Right atrium auricular region (tissue), 2 donors: ENCODE measurements at regions not wholly inside any gene's neighbourhood (a gene's known extent, or its start where the extent isn't known, plus 50 kb on each side); places are given as distances from the start of the nearest gene placed in this dataset.

ENCODE experiments used
- DNase-seq: peaks from one replicate; pipeline ENCODE4 v3.0.0-alpha.2; 2019; ENCODE audit warnings: low spot score
- H3K27ac ChIP-seq, 2 donors: fragments of 200-600 bp; sonication (generic); 1 replicate in 1 of 2; 2 replicates in 1 of 2; pipeline ENCODE4 v1.5.1; 2016 to 2019
- H3K27me3 ChIP-seq, 2 donors: fragments of 200-600 bp; sonication (generic); one replicate each; pipeline versions ENCODE4 v1.5.1 to v1.6.0; 2017 to 2019
- H3K36me3 ChIP-seq: fragments of 200-600 bp; sonication (generic); one replicate; pipeline ENCODE4 v1.5.1; 2016
- H3K4me1 ChIP-seq, 2 donors: fragments of 200-600 bp; sonication (generic); one replicate each; pipeline versions ENCODE4 v1.5.1 to v1.6.0; 2017 to 2019
- H3K4me3 ChIP-seq, 2 donors: fragments of 200-600 bp; sonication (generic); 1 replicate in 1 of 2; 2 replicates in 1 of 2; pipeline ENCODE4 v1.5.1; 2017 to 2019; ENCODE audit warnings: mild to moderate bottlenecking in 1 of 2, moderate library complexity in 1 of 2
- H3K9me3 ChIP-seq, 2 donors: fragments of 200-600 bp; sonication (generic); one replicate each; pipeline ENCODE4 v1.5.1; 2019
- CTCF ChIP-seq, 2 donors: fragments of 200-600 bp; sonication (generic); IDR thresholded peaks; one replicate each; pipeline ENCODE4 v1.5.1; 2019; ENCODE audit warnings: antibody characterized with exemption in 2 of 2

GRCh38 chr2:239496700-239497099, 95.9 kb upstream of the HDAC4 start:
- Histone ChIP-seq H3K4me3 (no peak overlapping the region), H3K27ac (no peak overlapping the region), H3K36me3 (no peaks in the 10 kb centered on the region), H3K4me1 (peaks cover 0 to 14% of the 10 kb centered on the region in 2 donors), H3K27me3 (no peaks in the 10 kb centered on the region), H3K9me3 (no peaks in the 10 kb centered on the region)
- TF ChIP-seq CTCF (IDR thresholded peaks at IDR 0.05), result no peak
- no peak for DNase-seq

- H3K9me3 ChIP-seq, result no peaks in the 10 kb centered on the region
- no peaks in the 10 kb centered on the region for H3K27me3 ChIP-seq
- peaks cover 0 to 14% of the 10 kb centered on the region in 2 donors for H3K4me1 ChIP-seq
- no peak overlapping the region for H3K27ac ChIP-seq
- no peak for DNase-seq
- no peaks in the 10 kb centered on the region for H3K36me3 ChIP-seq
- H3K4me3 ChIP-seq, result no peak overlapping the region
- TF ChIP-seq CTCF (IDR thresholded peaks at IDR 0.05), result no peak
Observed at GRCh38 chr2:239495791-239496233, 95.0 kb upstream of the HDAC4 start.

- Histone ChIP-seq H3K4me3 (no peak overlapping the region), H3K36me3 (no peaks in the 10 kb centered on the region), H3K9me3 (no peaks in the 10 kb centered on the region), H3K27ac (no peak overlapping the region), H3K4me1 (peaks cover 0 to 10% of the 10 kb centered on the region in 2 donors), H3K27me3 (no peaks in the 10 kb centered on the region)
- DNase-seq, result no peak
- no peak for TF ChIP-seq CTCF (IDR thresholded peaks at IDR 0.05)
Observed at GRCh38 chr2:239495175-239495574, 94.4 kb upstream of the HDAC4 start.

- no peak for DNase-seq
- Histone ChIP-seq H3K9me3 (no peaks in the 10 kb centered on the region), H3K4me3 (no peak overlapping the region), H3K27ac (no peak overlapping the region), H3K4me1 (peaks cover 0 to 7% of the 10 kb centered on the region in 2 donors), H3K27me3 (no peaks in the 10 kb centered on the region), H3K36me3 (no peaks in the 10 kb centered on the region)
- TF ChIP-seq CTCF (IDR thresholded peaks at IDR 0.05), result no peak
Observed at GRCh38 chr2:239494578-239494977, 93.8 kb upstream of the HDAC4 start.

- H3K27ac ChIP-seq, result no peak overlapping the region
- H3K4me3 ChIP-seq, result no peak overlapping the region
- no peaks in the 10 kb centered on the region for H3K4me1 ChIP-seq
- DNase-seq, result no peak
- no peak for TF ChIP-seq CTCF (IDR thresholded peaks at IDR 0.05)
- no peaks in the 10 kb centered on the region for H3K9me3 ChIP-seq
- H3K36me3 ChIP-seq, result no peaks in the 10 kb centered on the region
- no peaks in the 10 kb centered on the region for H3K27me3 ChIP-seq
Observed at GRCh38 chr2:239489481-239489880, 88.7 kb upstream of the HDAC4 start.

- TF ChIP-seq CTCF (IDR thresholded peaks at IDR 0.05), result no peak
- Histone ChIP-seq H3K9me3 (no peaks in the 10 kb centered on the region), H3K27me3 (no peaks in the 10 kb centered on the region), H3K36me3 (no peaks in the 10 kb centered on the region), H3K4me1 (no peaks in the 10 kb centered on the region), H3K27ac (no peak overlapping the region), H3K4me3 (no peak overlapping the region)
- DNase-seq, result no peak
Observed at GRCh38 chr2:239488125-239488524, 87.3 kb upstream of the HDAC4 start.
